K562 (cell line): ENCODE measurements at regions not wholly inside any gene's neighbourhood (a gene's known extent, or its start where the extent isn't known, plus 50 kb on each side); places are given as distances from the start of the nearest gene placed in this dataset.

Experiments used
- ATAC-seq: fragments of 200-7000 bp; cut with Tn5 transposase; 3 replicates; pipeline ENCODE4 v1.9.1; 2020; ENCODE audit warnings: moderate library complexity
- BruUV-seq: library from RNA; stranded (reverse); fragments of 400-500 nt; replicated peaks from 2 replicates; lab custom pipeline; 2021; lab: Mats Ljungman, UMichigan
- CTCF ChIA-PET: fragments of 300-600 bp; formaldehyde crosslinking; extraction: SDS; loops from one replicate; lab custom pipeline; 2021; ENCODE audit warnings: low intra/inter-chr PET ratio; lab: Yijun Ruan, JAX
- POLR2A ChIA-PET: fragments of 300-600, 350-650 bp; sonication (Branson Sonifier 250); formaldehyde crosslinking; extraction: SDS; loops from one replicate; lab custom pipeline; 2021; ENCODE audit warnings: antibody characterized with exemption, inconsistent platforms; lab: Yijun Ruan, JAX
- DNase-seq, 4 experiments: peaks; one replicate each; pipeline versions ENCODE4 v3.0.0 to v3.0.0-alpha.2; 2011 to 2018; ENCODE audit warnings: low spot score in 3 of 4, mixed read lengths in 3 of 4; ENCODE audit errors: extremely low read depth in 1 of 4
- FAIRE-seq: peaks from 2 replicates; lab custom pipeline; 2011; peaks lifted over from hg19 to GRCh38; lab: Jason Lieb, UNC
- H2AFZ ChIP-seq: 2 replicates; pipeline ENCODE4 v1.6.0; 2011; ENCODE audit warnings: low read depth, low read length, control low read depth, inconsistent platforms
- H3K27ac ChIP-seq: fragments of 200-600 bp; 3 replicates; pipeline ENCODE4 v1.8.0; 2011; ENCODE audit warnings: low read depth, mild to moderate bottlenecking, control low read depth, inconsistent platforms, low read length, moderate library complexity, mixed read lengths; ENCODE audit errors: extremely low read depth
- H3K27me3 ChIP-seq, 2 experiments: fragments of 300-600 bp in 1 of 2; 2 replicates in 1 of 2; 3 replicates in 1 of 2; pipeline versions ENCODE4 v1.6.0 to v1.8.0; 2011; ENCODE audit warnings: inconsistent platforms in 2 of 2, low read length in 2 of 2, mild to moderate bottlenecking in 1 of 2, mixed read lengths in 1 of 2, moderate library complexity in 1 of 2; ENCODE audit not compliant: control insufficient read depth in 2 of 2, insufficient read depth in 2 of 2
- H3K36me3 ChIP-seq: fragments of 300-600 bp; 3 replicates; pipeline ENCODE4 v1.8.0; 2011; ENCODE audit warnings: mild to moderate bottlenecking, low read length, inconsistent platforms; ENCODE audit not compliant: control insufficient read depth, insufficient read depth
- H3K4me1 ChIP-seq, 2 experiments: fragments of 200-600 bp in 1 of 2; replicated peaks in 1 of 2; 2 replicates in 1 of 2; 3 replicates in 1 of 2; pipeline versions ENCODE4 v1.5.1 to v1.8.0; 2011; ENCODE audit warnings: inconsistent platforms in 2 of 2, low read length in 2 of 2, mild to moderate bottlenecking in 1 of 2, mixed read lengths in 1 of 2, moderate library complexity in 1 of 2; ENCODE audit not compliant: control insufficient read depth in 2 of 2, insufficient read depth in 2 of 2
- H3K4me2 ChIP-seq: 2 replicates; pipeline ENCODE4 v1.6.1; 2011; ENCODE audit warnings: low read length, control low read depth, inconsistent platforms, mixed read lengths; ENCODE audit not compliant: insufficient read depth
- H3K4me3 ChIP-seq: fragments of 200-600 bp; sonication (generic), shearing (Covaris generic); 2 replicates; pipeline ENCODE4 v1.5.1; 2016; ENCODE audit warnings: control low read depth, inconsistent platforms
- H3K79me2 ChIP-seq: fragments of 200-600 bp; 3 replicates; pipeline ENCODE4 v1.8.0; 2011; ENCODE audit warnings: low read length, inconsistent platforms; ENCODE audit not compliant: control insufficient read depth, insufficient read depth
- H3K9ac ChIP-seq, 2 experiments: 2 replicates each; pipeline versions ENCODE4 v1.6.0 to v1.6.1; 2011; ENCODE audit warnings: low read depth in 2 of 2, low read length in 2 of 2, control low read depth in 1 of 2, inconsistent platforms in 1 of 2, mild to moderate bottlenecking in 1 of 2, mixed read lengths in 1 of 2; ENCODE audit not compliant: insufficient read depth in 1 of 2
- H3K9me1 ChIP-seq: one replicate; pipeline ENCODE4 v1.6.0; 2011; ENCODE audit warnings: inconsistent platforms, mild to moderate bottlenecking, low read length, moderate library complexity; ENCODE audit not compliant: control insufficient read depth, insufficient read depth
- H3K9me3 ChIP-seq: replicated peaks from 2 replicates; pipeline ENCODE4 v1.5.1; 2011; ENCODE audit warnings: low read depth, low read length, inconsistent platforms; ENCODE audit not compliant: control insufficient read depth, insufficient read depth
- H4K20me1 ChIP-seq: replicated peaks from 2 replicates; pipeline ENCODE4 v1.6.1; 2011; ENCODE audit warnings: low read length, inconsistent platforms, mixed read lengths; ENCODE audit not compliant: control insufficient read depth, insufficient read depth
- SIN3A ChIP-seq, 2 experiments: fragments of 150-350 bp in 1 of 2; IDR thresholded peaks; 2 replicates each; pipeline ENCODE4 v1.6.1; 2011 to 2016; ENCODE audit warnings: borderline replicate concordance in 2 of 2, low read depth in 2 of 2, low read length in 2 of 2, mild to moderate bottlenecking in 2 of 2, moderate library complexity in 2 of 2; ENCODE audit not compliant: control insufficient read depth in 1 of 2
- TCFL5 ChIP-seq: fragments of 250-450 bp; sonication (Bioruptor Pico); conservative IDR thresholded peaks from 2 replicates; pipeline ENCODE4 v1.6.1; 2021; ENCODE audit warnings: mild to moderate bottlenecking, moderate library complexity, matching md5 sums
- TEAD4 ChIP-seq, 2 experiments: sonication (generic) in 1 of 2; formaldehyde crosslinking in 1 of 2; IDR thresholded peaks; 2 replicates each; pipeline versions ENCODE4 v1.6.1 to v1.8.0; 2012 to 2022; ENCODE audit warnings: borderline replicate concordance in 1 of 2, inconsistent platforms in 1 of 2, low read length in 1 of 2, mild to moderate bottlenecking in 1 of 2, missing genetic modification reagents in 1 of 2
- TGIF2 ChIP-seq: sonication (generic); formaldehyde crosslinking; IDR thresholded peaks from 2 replicates; pipeline ENCODE4 v1.8.1; 2022; ENCODE audit warnings: mild to moderate bottlenecking, missing genetic modification reagents, moderate library complexity
- in situ Hi-C: fragments of 300-500 bp; cut with MboI; formaldehyde crosslinking; loops from 4 replicates; pipeline ENCODE4 v1.15.0; 2018; ENCODE audit warnings: inconsistent platforms, mixed read lengths
- intact Hi-C: fragments of 100-400 bp; cut with micrococcal nuclease; formaldehyde crosslinking; loops from 2 replicates; pipeline ENCODE4 v1.14.2; 2022
- TF ChIP-seq, protein P1 (sequence below): fragments of 450-650 bp; IDR thresholded peaks from 2 replicates; pipeline ENCODE4 v1.6.1; 2016; ENCODE audit warnings: low read depth, mild to moderate bottlenecking, moderate library complexity
- TF ChIP-seq, protein P2 (sequence below): fragments of 250-450 bp; sonication (Bioruptor Pico); IDR thresholded peaks from 2 replicates; pipeline ENCODE4 v1.5.0; 2020; ENCODE audit warnings: mild to moderate bottlenecking
- TF ChIP-seq, protein P3 (sequence below), 2 experiments: fragments of 450-650 bp in 1 of 2; sonication (generic) in 1 of 2; formaldehyde crosslinking; conservative IDR thresholded peaks; 2 replicates each; pipeline versions ENCODE4 v1.4.0 to v1.8.1; 2020 to 2022; ENCODE audit warnings: mild to moderate bottlenecking in 1 of 2, missing genetic modification reagents in 1 of 2
- TF ChIP-seq, protein P4 (sequence below), 2 experiments: fragments of 450-650 bp in 1 of 2; sonication (generic) in 1 of 2; formaldehyde crosslinking in 1 of 2; IDR thresholded peaks in 1 of 2; conservative IDR thresholded peaks in 1 of 2; 2 replicates each; pipeline versions ENCODE4 v1.6.1 to v1.8.1; 2016 to 2023; ENCODE audit warnings: mild to moderate bottlenecking in 2 of 2, moderate library complexity in 2 of 2, inconsistent platforms in 1 of 2, missing genetic modification reagents in 1 of 2
- TF ChIP-seq, protein P5 (sequence below): sonication (generic); formaldehyde crosslinking; IDR thresholded peaks from 2 replicates; pipeline ENCODE4 v1.4.0; 2020; ENCODE audit warnings: mild to moderate bottlenecking, missing genetic modification reagents

DNA sequence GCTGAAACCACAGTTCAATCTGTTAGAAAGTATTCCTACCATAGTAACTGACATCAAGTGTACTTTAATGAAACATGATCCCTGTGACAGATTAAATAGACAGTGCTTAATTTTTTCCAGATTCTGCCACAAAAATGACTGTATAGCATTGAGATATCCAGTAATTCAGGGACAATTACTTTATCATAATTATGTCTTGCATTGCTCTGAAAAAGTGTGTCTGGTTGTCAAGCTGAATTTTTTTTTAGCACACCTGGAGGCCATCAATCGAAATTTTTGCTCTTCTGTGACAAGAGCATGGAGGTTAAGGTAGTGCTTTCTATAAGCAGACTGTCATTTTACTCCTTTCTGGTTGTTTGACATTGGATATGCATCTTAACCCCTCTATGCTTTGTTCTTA, 1083.8 kb upstream of the NRXN1 start (continued):
- TF ChIP-seq, protein P1, sequence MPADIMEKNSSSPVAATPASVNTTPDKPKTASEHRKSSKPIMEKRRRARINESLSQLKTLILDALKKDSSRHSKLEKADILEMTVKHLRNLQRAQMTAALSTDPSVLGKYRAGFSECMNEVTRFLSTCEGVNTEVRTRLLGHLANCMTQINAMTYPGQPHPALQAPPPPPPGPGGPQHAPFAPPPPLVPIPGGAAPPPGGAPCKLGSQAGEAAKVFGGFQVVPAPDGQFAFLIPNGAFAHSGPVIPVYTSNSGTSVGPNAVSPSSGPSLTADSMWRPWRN, result no peak
- TF ChIP-seq, protein P2, sequence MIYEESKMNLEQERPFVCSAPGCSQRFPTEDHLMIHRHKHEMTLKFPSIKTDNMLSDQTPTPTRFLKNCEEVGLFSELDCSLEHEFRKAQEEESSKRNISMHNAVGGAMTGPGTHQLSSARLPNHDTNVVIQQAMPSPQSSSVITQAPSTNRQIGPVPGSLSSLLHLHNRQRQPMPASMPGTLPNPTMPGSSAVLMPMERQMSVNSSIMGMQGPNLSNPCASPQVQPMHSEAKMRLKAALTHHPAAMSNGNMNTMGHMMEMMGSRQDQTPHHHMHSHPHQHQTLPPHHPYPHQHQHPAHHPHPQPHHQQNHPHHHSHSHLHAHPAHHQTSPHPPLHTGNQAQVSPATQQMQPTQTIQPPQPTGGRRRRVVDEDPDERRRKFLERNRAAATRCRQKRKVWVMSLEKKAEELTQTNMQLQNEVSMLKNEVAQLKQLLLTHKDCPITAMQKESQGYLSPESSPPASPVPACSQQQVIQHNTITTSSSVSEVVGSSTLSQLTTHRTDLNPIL, result no peak
- TF ChIP-seq, protein P3, sequence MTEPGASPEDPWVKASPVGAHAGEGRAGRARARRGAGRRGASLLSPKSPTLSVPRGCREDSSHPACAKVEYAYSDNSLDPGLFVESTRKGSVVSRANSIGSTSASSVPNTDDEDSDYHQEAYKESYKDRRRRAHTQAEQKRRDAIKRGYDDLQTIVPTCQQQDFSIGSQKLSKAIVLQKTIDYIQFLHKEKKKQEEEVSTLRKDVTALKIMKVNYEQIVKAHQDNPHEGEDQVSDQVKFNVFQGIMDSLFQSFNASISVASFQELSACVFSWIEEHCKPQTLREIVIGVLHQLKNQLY (CRISPR knock-in tag; conservative IDR thresholded peaks at IDR 0.05), result no peak
- no peak for TF ChIP-seq TGIF2 (CRISPR knock-in tag)
- TF ChIP-seq SIN3A (IDR thresholded peaks at IDR 0.05; ENCODE audit: borderline replicate concordance in 2 of 2, control insufficient read depth in 1 of 2, low read depth in 2 of 2, low read length in 2 of 2), result no peak
- TF ChIP-seq, all 486 proteins: peak for 0

DNA sequence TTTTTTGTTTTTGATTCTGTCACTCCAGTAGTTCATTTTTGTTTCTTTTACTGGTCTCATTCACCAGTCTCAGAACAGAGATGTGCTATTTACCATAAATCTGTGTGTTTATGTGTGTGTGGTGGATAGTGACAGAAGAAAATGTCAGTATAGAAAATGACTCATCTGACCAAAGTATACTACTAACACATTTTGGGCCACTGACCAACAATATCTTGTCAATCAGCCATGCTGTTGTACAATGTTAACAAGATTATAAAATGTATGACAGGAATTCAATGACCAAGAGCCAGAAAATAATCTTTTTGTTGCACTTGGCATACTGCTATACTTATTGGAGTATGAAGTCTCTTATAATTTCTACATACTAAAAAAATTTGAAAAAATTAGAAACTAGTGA, 1081.4 kb upstream of the NRXN1 start:
- H3K9ac ChIP-seq, result no peak overlapping the region
- ATAC-seq (no peak), DNase-seq (no peak), FAIRE-seq (no peak)
- no peaks in the 10 kb centered on the region for H3K4me1 ChIP-seq
- no peaks in the 10 kb centered on the region for H3K36me3 ChIP-seq
- no peaks in the 10 kb centered on the region for H4K20me1 ChIP-seq
- no peak overlapping the region for H3K4me2 ChIP-seq
- no peak overlapping the region for H3K27ac ChIP-seq
- no peaks in the 10 kb centered on the region for H3K79me2 ChIP-seq
- TF ChIP-seq TEAD4 (IDR thresholded peaks at IDR 0.05; ENCODE audit: low read length), result no peak
- no peak for TF ChIP-seq TEAD4 (CRISPR knock-in tag; IDR thresholded peaks at IDR 0.05; ENCODE audit: borderline replicate concordance)
- no peak for TF ChIP-seq TCFL5 (CRISPR knock-in tag)
- TF ChIP-seq, protein P4, sequence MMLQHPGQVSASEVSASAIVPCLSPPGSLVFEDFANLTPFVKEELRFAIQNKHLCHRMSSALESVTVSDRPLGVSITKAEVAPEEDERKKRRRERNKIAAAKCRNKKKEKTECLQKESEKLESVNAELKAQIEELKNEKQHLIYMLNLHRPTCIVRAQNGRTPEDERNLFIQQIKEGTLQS (IDR thresholded peaks at IDR 0.05), result no peak
- TF ChIP-seq, protein P4 (CRISPR knock-in tag; conservative IDR thresholded peaks at IDR 0.05), result no peak
- TF ChIP-seq, protein P5, sequence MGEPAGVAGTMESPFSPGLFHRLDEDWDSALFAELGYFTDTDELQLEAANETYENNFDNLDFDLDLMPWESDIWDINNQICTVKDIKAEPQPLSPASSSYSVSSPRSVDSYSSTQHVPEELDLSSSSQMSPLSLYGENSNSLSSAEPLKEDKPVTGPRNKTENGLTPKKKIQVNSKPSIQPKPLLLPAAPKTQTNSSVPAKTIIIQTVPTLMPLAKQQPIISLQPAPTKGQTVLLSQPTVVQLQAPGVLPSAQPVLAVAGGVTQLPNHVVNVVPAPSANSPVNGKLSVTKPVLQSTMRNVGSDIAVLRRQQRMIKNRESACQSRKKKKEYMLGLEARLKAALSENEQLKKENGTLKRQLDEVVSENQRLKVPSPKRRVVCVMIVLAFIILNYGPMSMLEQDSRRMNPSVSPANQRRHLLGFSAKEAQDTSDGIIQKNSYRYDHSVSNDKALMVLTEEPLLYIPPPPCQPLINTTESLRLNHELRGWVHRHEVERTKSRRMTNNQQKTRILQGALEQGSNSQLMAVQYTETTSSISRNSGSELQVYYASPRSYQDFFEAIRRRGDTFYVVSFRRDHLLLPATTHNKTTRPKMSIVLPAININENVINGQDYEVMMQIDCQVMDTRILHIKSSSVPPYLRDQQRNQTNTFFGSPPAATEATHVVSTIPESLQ (CRISPR knock-in tag), result no peak
- 0 out of 2 replicates have a peak, but pooled peaks cover 1% of the 10 kb centered on the region for H3K9me3 ChIP-seq
- intact Hi-C loops, result no loop called here
- ChIA-PET POLR2A (no interaction called here), CTCF (no interaction called here)
- H3K9me1 ChIP-seq, result no peaks in the 10 kb centered on the region
- no peak overlapping the region for H3K4me3 ChIP-seq
- no TSS peak for BruUV-seq
- H3K27me3 ChIP-seq, result no peaks in the 10 kb centered on the region
- in situ Hi-C loops, result no loop called here
- H2AFZ ChIP-seq, result no peak overlapping the region
